HG02884 (cell line): ENCODE measurements at regions not wholly inside any gene's neighbourhood (a gene's known extent, or its start where the extent isn't known, plus 50 kb on each side); places are given as distances from the start of the nearest gene placed in this dataset.
"Not testable (repeated sequence)": the region's sequence is repeated elsewhere in the genome, so short reads cannot be mapped to it uniquely, and the experiment has no call there.

Experiments used
- ATAC-seq: cut with Tn5 transposase; IDR thresholded peaks from one replicate; pipeline ENCODE4 v1.9.1; 2021; ENCODE audit warnings: mild to moderate bottlenecking, moderate library complexity; ENCODE audit not compliant: unreplicated experiment

DNA sequence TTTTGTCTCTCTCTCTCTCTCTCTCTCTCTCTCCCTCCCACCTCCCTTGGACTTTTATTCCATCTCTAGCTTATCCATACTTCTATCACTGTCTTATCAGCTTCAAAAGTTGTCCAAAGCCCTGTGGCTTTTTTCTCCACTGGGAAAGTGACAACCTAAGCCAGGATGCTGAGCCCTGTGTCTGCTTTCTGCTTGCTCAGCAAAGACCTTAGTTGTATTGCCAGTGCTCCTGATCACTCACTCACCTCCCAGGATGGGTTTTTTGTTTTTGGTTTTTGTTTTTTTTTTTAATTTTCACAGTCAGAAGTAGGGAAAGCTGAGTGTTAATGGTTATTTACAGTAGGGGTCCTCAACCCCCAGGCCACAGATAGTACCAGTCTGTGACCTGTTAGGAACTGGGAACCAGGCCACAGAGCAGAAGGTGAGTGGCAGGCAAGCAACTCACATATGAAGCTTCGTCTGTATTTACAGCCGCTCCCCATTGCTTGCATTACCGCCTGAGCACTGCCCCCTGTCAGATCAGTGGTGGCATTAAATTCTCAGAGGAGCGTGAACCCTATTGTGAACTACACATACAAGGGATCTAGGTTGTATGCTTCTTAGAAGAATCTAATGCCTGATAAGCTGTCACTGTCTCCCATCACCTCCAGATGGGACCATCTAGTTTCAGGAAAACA is 125.0 kb upstream of the ID4 start:
- ATAC-seq = no peak

DNA sequence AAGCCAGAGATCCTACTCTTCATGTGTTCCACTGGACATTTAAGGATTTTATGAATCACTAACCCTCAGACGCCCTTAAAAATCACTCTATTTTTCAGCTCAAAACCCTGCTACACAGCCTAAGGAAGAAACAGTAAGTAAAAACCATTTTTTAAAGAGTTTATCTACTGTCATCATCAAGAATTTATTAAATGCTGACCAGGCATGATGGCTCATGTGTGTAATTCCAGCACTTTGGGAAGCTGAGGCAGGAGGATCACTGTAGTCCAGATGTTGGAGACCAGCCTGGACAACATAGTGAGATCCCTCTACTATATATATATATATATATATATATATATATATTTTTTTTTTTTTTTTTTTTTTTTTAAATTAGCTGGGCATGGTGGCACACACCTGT is 124.2 kb upstream of the ID4 start:
- no peak for ATAC-seq

DNA sequence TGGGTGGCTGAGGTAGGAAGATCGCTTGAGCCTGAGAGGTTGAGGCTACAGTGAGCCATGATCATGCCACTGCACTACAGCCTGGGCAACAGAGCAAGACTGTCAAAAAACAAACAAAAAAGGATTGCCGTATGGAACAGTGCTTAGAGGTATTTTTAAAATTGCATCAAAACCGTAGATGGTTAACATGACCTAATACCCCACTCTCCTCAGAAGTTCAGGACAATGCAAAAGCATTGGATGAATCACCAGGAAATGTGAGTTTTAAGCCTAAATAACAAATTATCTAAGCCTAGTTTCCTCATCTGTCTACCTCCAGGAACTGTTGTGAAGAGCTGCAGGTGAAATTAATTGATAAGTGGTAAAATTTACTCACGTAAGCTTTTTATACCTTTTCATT is 123.8 kb upstream of the ID4 start:
- ATAC-seq = no peak

DNA sequence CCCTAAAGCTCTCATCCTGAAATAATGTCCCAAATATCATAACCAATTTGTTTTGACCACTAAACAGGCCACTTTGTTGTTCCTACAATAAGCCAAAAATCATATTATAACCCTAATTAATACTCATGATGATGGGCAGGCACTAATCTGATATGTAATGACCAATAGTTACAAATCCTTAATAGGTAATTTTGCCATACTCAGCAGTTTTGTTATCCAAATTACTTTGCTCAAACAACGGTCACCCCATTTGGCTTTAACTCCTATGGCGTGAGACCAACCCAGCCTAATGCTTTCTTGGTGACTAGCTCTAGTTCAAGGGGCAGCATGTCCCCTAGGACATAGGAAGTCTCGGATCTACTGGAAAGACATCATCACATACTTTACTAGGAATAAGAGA is 123.2 kb upstream of the ID4 start:
- ATAC-seq = no peak

DNA sequence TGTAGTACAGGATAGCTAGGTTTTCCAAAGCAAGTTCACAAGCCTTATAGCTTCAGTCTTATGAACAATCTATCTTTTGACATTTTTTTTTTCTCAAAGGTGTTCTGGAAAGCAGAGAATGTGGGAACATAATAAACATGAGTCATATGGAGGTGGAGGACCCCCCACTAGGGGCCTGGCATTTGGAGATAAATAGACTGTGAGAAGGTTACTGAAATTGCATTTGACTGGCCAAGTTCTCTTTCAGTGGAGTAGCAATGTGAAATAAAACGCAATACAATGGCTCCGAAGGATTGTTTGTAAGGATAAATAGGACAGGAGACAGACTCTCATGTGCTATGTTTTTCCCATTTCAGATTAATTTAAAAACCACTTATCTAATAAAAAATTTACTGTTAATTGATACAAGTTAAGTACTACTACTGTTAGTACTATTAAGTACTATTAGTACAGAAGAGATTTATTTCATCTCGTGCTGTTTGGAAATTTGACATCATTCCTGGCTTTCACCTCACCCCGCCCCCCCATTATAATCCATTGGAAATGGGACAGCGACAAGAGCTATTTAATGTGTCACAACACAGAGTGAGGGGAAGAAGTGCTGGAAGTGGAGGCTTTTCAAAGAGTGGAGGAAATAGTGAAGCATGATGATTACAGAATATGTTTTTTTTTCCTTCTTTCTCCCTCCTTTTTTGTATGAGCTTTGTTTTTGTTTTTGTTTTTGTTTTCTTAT is 122.6 kb upstream of the ID4 start:
- no peak for ATAC-seq

DNA sequence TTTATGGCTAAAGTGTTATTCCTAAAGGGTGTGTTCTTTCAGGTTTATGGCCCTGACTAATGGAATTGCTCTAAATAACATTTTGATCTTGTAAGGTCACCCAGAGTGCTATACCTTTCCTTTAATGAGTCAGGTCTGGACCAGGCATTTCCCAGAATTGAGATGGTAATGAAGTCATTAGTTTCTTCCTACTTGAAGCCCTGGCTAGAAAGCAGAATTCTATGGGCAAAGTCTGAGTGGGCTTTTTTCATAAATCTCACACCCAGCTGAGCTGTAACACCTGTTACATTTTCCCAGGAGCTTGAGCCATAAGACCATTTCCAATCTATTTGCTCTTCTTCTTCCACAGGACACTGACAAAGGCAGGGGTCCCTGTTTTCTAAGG is 122.0 kb upstream of the ID4 start:
- no peak for ATAC-seq

DNA sequence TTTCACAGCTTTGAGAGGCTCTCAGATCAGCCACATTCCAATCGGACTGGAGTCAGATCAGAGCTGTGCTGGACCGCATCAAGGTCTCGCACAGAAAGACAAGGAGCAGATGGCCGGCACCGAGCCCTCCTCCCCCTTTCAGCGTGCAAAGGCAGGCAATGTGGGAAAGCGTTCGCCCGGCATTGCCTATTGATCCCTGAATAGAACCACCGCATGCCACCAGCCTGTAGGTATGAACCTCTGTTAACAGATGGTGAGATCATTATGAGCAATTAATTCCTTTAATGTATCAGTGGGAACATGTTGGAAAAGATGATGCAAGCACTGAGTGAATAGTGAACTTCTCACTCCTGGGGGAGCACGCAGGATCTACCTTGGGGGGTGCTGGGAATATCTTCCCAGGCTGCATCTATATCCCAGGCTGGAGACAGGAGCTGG is 117.5 kb upstream of the ID4 start:
- no peak for ATAC-seq

DNA sequence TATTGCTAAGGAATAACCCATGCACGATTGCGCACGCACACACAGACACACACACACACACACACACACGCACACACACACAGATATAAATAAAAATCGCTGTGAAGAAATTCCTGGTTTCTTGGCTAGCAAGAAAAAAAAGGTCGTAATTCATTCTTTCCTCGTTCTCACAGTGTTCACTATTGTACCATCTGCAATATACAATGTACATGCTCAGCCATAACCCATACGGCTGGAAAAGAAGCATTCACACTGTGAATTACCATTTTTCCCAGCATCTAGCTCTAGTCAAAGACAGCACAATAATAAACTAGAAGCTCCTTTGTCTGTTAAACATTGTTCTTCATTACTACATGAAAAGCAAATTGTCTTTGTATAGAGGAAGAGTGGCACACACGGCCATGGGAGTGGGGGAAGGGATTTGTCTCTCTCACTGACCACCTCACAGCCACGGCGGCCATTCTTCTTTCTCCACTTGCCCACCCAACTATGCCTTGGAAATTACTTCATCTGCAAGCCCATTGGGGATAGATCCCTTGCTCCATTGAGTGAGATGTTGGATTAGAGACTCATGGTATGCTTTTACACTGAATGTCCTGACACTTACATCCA is 115.3 kb upstream of the ID4 start:
- no peak for ATAC-seq

DNA sequence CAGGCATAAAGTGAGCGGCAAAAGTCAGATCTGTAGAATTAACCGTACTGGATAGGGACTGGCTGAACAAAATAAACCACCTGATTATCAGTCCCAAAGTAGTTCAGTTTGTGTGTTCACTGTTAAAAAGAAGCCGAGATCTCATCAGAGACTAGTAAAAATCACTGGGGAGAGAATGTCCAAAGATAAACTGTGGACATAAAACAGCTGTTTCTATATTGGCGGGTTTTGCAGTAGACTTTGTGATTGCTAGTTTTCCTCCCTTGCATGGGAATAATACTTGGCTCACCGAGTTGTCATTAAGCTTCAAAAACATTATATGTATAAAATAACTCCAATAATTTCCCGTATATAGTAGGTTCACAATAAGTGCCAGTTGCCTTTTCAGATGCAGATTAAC is 114.2 kb upstream of the ID4 start:
- ATAC-seq = no peak

DNA sequence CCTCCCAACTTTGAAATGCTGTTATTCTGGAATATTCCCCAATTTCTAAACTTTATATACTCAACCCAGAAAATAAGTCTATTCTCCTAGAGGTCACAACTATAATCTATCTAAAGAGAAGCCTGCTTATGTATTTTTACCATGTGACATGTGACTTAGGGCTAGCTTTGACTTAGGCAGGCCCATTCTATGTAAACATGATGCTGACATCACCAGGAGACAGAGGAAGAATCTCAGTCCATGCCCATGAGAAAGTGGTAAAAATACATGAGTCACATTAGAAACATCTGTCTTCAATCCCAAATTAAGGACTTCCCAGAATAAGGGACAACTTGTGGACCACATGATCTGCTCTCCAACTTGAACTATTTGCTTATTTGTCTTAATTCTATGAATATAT is 113.6 kb upstream of the ID4 start:
- ATAC-seq = no peak

DNA sequence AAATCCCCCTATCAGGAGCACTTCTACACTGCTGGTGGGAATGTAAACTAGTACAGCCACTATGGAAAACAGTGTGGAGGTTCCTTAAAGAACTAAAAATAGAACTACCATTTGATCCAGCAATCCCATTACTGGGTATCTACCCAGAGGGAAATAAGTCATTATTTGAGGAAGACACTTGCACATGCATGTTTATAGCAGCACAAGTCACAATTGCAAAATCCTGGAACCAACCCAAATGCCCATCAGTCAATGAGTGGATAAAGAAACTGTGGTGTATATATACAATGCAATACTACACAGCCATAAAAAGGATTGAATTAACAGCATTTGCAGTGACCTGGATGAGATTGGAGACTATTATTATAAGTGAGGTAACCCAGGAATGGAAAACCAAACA is 111.7 kb upstream of the ID4 start:
- not testable (repeated sequence) for ATAC-seq

DNA sequence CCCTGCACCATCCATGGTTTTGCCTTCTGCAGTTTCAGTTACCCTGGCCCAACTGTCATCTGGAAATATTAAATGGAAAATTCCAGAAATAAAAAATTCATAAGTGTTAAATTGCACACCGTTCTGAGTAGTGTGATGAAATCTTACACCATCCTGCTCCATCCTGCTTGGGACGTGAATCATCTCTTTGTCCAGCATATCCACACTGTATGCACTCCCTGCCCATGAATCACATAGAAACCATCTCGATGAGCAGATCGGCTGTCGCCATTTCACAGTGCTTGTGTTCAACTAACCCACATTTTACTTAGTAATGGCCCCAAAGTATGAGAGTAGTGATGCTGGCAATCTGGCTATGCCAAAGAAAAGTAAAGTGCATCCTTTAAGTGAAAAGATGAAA is 105.9 kb upstream of the ID4 start:
- ATAC-seq = no peak

DNA sequence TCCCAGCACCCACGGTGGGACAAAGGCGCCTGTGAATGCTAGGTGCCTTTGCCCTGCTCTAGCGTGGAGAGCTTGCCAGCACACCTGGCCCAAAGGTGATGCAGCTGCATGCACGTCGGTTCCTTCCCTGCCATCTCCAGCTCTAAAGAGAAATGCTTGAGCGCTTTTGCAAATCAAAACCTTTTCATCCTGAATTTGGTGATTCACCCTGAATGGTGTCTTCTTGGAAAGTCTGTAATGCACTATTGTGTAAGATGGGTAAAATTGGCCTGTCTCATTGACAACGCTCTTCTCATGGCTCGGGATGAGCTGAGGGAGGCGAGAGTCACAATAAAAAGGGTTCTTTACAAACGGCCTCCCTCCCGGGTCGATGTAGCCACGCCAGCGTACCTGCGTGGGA is 103.1 kb upstream of the ID4 start:
- ATAC-seq = no peak

DNA sequence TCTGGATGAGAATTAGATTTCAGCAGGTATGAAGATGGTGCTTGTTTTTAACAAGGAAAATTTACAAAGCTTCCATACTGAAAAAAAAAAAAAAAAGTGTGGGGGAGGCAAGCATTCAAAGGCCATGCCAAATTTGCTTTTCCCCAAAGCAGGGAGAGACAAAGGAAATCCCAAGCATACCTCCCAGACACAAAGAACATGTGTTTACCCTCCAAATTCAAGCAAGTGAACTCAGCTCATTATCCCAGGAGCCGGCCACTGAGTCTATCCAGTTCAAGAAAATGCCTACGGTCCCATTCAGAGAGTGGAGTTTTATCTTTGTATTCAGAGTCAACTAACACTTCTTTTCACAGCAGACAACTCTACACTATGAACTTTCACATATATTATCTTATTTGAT is 102.7 kb upstream of the ID4 start:
- no peak for ATAC-seq

DNA sequence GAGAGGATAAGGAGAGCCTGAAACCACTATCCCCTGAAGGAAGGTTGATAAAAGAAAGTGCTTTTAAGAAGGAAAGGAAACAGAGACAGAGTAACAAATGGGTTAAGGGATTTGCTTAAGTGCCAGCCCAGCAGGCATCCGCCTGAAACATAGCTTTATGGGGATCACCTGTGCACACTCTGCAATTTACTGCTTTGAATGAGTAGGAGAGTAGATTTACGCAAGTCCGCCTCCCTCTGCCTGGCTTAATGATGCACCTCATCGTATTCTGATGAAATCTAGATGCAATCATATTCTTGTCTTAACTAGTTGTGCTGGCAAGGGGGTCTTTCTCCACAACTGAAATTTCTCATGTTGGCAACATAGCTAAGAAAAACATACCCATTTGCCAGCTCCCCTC is 101.1 kb upstream of the ID4 start:
- no peak for ATAC-seq

DNA sequence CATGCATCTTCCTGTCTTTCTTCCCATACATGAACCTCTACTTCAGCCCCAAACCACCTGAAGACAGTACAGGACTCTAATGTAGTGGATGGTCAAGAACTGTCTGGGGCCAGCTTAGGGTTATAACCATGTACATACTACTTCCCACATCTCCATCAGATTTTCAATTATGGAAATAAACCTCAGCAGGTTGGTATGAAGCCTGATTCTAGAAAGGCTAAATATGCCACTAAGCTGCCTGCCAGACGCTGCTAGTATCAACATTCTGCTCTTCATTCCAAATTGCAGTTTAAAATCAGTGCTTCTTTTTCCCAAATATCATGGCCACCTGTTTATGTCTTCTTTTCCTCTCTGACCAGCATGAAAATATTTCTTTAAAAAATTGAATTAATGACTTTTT is 99.2 kb upstream of the ID4 start:
- ATAC-seq = no peak

DNA sequence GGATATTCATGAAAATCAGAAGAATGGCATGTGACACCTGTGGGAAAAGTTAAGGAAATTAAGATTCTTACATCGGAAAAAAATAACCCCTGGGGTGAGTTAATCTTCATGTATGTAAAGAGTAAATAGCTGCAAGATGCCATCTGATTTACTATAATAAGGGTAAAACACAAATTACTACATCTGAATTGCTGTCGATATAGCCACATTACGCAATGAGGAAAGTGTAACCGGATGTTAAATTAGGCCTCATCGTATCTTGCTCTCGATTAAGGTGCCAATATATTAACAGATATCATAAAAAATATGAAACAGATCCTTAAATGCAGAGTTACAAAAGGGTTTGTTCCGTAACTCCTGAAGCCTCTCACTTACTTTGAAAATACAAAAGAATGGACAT is 87.4 kb upstream of the ID4 start:
- no peak for ATAC-seq

DNA sequence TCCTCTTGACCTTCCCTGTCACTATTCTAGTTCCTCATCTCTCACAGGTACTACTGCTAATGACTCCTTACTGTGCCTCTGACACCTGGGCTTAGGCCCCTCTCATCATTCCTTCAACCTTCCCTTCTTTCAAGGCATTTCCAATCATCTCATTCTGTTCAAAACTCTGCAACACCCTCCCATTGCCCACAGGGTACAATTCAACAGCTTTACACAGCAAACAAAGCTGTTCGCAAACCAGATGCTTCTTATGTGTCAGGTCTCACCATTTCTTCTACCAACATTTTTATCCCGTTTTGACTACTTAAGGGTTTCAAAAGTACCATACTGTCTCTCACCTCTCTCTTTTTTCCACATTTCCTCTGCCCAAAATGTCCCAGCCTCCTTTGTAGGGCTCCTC is 84.4 kb upstream of the ID4 start:
- no peak for ATAC-seq

DNA sequence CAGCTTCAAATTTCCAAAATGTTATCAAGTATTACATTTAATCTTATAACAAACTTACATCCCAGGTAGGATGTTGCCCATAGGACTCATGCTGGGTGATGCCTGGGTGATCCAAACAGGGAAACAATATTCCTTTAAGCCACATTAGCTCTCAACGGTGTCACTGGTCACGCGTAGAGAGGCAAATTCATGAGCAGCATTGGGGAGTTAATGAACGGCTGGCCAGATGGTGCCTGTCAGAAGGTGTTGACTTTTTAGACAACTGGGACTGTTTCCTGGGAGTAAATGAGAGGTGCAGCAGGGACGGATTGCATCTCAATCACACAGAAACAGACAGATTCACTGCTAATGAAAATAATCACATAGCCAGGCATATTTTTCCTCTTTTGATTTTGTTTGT is 83.3 kb upstream of the ID4 start:
- ATAC-seq = no peak

DNA sequence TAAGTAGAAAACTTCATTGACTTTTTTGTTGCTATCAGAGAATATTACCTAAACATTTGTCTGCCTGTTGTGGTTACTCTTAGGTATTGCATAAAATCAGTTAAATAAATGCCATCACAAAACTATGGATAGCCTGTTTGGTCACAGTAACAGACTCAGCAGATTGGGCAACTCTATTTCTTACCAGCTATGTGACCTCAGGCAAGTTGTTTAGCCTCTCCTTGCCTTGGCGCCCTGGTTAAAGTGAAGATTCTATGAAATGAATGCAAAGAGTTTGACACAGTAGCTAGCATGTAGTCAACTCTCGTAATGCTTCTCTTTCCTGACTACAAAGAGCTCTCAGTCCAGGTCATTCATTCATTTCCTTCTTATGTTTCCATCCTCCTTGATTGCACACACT is 82.5 kb upstream of the ID4 start:
- ATAC-seq = no peak

DNA sequence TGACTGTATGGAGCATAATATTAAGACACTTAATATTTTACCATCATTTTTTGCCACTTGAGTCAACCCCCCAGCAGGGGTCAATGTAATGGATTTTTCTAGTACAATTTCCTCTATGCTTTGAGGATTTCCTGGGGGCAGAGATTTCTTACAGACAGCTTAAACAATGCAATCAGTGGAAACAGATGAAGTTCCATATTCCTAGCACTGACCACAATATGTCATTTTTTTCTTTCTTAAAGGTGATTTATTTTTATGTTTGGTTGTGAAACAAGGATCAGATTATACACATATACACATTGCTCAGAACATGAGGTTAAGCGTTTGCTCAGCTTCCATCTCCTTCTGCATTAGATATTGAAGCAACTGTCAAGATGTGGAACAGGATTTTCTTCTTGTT is 82.0 kb upstream of the ID4 start:
- no peak for ATAC-seq

DNA sequence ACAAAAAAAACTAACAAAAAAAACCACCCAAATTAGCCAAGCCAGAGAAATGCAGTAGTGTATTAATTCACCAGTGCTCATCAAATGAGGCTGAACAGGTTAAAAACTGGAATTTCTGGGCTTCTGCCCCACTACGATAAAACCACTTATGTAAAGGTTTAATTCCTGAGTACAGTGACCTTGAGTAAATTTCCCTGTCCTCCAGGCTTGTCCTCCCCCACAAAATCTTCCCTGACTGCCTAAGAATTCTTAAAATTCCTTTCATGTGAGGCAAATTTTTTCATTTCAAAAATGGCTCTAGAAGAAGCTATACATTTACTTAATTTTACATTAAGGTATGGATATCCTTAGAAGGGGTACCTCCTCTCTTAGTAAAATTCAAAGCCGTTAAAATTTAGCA is 80.1 kb upstream of the ID4 start:
- no peak for ATAC-seq
